Globus pallidus (tissue), 1 donor: ENCODE measurements at regions not wholly inside any gene's neighbourhood (a gene's known extent, or its start where the extent isn't known, plus 50 kb on each side); places are given as distances from the start of the nearest gene placed in this dataset.

ENCODE experiments used
- DNase-seq: peaks from one replicate; pipeline ENCODE4 v3.0.0-alpha.2; 2015; ENCODE audit warnings: low spot score

GRCh38 chr13:82698383-82698782 lies 1183.9 kb downstream of the SLITRK1 start:
- no peak for DNase-seq

- DNase-seq, result no peak
These were observed 1188.7 kb downstream of the SLITRK1 start for GRCh38 chr13:82693607-82694006.

- no peak for DNase-seq
These were observed 1193.8 kb downstream of the SLITRK1 start for GRCh38 chr13:82688400-82688994.

GRCh38 chr13:82687884-82688283 lies 1194.4 kb downstream of the SLITRK1 start:
- no peak for DNase-seq

DNA sequence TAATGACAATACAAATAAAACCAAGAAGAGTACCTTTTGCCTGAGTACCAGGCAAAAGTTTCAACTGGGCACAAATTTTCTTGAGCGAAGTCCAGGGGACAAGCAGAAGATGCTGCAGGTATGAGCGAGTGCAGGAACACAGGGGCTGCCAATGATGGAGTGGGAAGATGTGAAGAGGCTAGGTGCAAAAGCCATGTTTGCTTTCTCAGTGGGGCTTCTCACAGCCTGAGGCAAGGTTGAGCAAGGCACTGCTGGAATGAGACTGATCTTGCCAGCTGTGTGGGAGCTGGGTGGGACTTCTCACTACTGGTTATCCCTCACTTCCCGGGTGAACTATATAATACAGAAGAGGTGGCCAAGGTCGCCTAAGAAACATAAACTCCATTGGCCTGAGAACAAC lies 1200.7 kb downstream of the SLITRK1 start:
- DNase-seq, result no peak

GRCh38 chr13:82678052-82678451 lies 1204.2 kb downstream of the SLITRK1 start:
- no peak for DNase-seq

- DNase-seq, result no peak
These were observed 1207.2 kb downstream of the SLITRK1 start for GRCh38 chr13:82675024-82675423.

GRCh38 chr13:82674546-82674945 lies 1207.7 kb downstream of the SLITRK1 start:
- DNase-seq, result no peak

GRCh38 chr13:82672248-82672647 lies 1210.0 kb downstream of the SLITRK1 start:
- DNase-seq, result no peak

- no peak for DNase-seq
These were observed 1218.1 kb downstream of the SLITRK1 start for GRCh38 chr13:82664183-82664582.

GRCh38 chr13:82661126-82661525 lies 1221.1 kb downstream of the SLITRK1 start:
- DNase-seq, result no peak

GRCh38 chr13:82658811-82659210 lies 1223.5 kb downstream of the SLITRK1 start:
- DNase-seq, result no peak

- peak; percentile 16 for DNase-seq
These were observed 1224.8 kb downstream of the SLITRK1 start for GRCh38 chr13:82657471-82657870.

GRCh38 chr13:82654861-82655855 lies 1227.1 kb downstream of the SLITRK1 start:
- DNase-seq, result peak; percentile 44

DNA sequence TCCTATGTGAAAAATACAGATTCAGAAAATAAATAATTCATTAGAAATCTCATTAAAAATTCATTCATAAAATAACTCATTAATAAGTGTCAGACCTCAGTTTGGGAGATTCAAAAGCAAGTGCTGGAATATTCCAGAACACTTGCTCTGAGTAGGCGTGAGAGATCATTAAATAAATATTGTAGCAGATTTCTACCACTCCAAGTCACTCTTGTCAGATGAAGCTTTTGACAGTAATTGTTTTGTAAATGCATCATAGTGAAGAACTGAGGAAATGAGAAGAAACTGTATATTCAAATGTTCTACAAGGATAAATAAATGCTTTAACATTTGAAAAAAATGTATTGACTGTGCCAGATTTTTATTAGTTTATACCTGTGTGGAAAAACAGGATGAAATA lies 1228.1 kb downstream of the SLITRK1 start:
- no peak for DNase-seq

DNA sequence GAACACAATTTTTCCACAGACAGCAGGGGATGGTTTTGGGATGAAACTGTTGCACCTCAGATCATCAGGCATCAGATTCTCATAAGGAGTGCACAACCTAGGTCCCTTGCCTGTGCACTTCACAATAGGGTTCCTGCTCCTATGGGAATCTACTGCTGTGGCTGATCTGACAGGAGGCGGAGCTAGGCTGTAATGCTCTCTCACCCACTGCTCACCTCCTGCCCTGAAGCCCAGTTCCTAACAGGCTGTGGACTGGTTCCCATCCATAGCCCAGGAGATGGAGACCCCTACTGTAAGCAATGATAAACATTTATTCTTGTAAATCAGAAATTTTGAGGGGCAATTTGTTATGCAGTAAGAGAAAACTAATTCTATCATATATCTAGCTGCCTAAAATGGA lies 1234.7 kb downstream of the SLITRK1 start:
- DNase-seq, result no peak

DNA sequence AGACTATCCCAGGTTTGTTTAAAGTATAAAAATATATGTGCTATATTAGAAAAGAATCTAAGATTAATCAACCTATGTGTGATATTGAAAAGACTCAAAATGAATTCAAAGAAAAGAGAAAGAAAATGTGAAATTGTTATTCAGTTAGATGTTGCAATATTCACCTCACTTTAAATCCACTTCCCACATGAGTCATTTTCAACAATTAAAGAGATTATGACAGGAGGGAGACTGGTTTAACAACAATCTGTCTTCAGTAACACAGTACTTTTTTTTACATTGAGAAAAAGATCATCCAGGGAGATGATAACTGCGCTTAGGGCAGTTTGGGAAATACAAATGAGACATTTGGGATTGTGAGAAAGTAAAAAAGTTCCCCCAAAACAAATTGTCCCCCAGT lies 1246.2 kb downstream of the SLITRK1 start:
- no peak for DNase-seq

DNA sequence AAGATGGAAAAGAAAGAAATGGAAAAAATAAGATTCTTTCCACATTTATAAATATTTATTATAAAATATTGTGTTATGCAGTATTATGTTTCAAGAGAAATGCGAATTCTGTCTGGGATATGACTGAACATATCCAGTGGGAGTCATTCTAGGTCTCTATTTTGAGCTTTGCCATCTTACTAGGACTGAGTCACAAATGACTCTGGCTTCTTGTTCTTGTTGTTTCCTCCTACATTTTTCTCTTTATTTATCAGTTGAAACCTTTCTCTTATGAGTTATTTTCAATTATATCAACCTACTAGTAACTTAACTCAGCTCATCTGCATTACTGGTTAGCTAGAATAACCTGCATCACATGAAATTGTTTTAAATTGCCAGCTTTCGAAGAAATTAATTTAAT lies 1247.3 kb downstream of the SLITRK1 start:
- no peak for DNase-seq

DNA sequence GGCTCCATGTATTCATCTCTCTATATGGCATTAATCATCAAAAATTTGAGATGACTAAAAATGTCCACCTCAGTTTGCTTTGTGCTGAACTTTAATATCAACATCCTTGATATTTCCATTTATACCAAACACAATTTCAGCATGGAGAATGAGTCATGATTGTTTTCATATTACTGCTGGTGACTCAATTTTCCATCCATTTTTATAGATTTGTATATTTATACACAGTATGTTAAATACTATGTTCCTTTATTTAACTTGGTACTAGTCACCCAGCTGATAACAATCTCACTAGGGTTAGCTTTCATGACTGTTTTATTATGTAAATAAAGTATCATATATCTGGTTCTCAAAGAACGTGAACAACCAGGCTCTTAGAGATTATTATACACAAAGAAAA lies 1255.1 kb downstream of the SLITRK1 start:
- DNase-seq, result no peak

DNA sequence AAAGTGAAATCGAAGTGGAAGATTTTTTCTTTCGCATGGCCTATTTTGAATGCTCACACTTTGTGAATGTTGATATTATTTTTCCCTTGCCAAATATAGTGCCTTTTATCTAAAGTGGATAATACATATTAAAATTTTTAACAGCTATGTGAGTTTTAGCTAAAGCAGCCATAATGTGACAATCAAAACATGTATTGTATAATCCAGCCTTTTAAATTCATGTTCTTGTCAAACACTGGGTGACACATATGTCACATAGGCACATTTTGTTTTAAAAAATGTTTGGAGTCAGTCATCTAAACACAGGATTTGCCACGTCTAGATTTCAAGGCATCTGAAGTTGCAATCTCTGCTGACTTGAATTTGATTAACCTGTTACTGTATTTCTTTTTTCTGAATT lies 1256.6 kb downstream of the SLITRK1 start:
- no peak for DNase-seq

DNA sequence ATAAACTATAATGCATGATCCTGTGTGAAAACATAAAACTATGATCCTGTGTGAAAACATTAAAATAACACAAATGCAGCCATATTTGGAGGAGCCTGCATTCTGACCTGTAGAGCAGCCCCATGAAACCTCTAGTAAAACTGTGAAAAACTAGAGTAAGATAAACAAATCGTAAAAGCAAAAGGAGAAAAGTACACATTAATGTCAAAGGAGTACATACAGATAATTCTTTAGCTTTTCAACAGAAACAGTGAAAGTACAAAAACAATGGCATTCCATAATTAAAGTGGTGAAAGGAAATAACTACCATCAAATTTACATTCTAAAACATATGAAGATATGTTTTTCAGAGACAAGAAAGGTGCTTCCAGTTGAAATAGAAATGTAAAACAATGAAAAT lies 1267.2 kb downstream of the SLITRK1 start:
- no peak for DNase-seq

GRCh38 chr13:82614086-82614485 lies 1268.2 kb downstream of the SLITRK1 start:
- no peak for DNase-seq

DNA sequence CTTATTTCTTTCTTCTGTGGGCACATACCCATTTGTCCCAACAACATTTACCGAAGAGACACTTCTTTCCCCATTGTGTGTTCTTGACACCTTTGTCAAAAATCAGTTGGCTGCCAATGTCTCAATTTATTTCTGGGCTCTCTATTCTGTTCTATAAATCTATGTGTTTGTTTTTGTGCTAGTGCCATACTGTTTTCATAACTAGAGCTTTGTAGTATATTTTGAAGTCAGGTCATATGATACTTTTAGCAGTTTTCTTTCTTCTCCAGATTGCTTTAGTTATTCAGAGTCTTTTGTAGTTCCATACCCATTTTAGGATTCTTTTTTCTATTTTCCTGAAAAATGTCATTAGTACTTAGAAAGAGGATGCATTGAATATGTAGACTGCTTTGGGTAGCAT lies 1276.3 kb downstream of the SLITRK1 start:
- DNase-seq, result no peak
